Right ventricle myocardium superior (tissue), 1 donor: ENCODE measurements at regions not wholly inside any gene's neighbourhood (a gene's known extent, or its start where the extent isn't known, plus 50 kb on each side); places are given as distances from the start of the nearest gene placed in this dataset.
"Not testable (repeated sequence)": the region's sequence is repeated elsewhere in the genome, so short reads cannot be mapped to it uniquely, and the experiment has no call there.

Experiments
- ATAC-seq: fragments of 200-7000 bp; cut with Tn5 transposase; one replicate; pipeline ENCODE4 v1.9.1; 2020; ENCODE audit warnings: mild to moderate bottlenecking; ENCODE audit not compliant: poor library complexity
- DNase-seq: peaks from one replicate; pipeline ENCODE4 v3.0.0-alpha.2; 2020
- intact Hi-C: fragments of 100-400 bp; cut with DNase I; formaldehyde crosslinking; loops from one replicate; pipeline ENCODE4 v1.11.2; 2022
- donor health status: DM: no; HTN: yes; CAD: no; lungs with severe emphysema.

DNA sequence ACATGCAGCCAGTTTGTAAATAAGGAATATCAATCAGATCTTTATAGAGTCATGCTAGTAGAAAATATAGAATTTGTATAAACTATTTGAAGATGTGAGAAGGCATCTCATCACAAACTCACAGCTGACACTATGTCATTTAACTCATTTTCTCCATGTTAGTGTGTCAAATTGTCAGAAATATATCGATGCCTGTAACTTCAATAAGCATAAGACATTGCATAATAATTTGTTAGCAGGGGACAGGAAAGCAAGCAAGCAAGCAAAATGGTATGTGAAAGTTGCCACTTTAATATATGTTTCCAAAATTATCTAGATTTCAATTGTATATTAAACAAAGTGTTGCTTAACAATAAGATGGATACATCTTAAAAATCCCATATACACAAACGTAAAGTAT lies 571.0 kb downstream of the ARL4A start:
- ATAC-seq, result no peak
- intact Hi-C loops, result no loop called here
- DNase-seq, result no peak

DNA sequence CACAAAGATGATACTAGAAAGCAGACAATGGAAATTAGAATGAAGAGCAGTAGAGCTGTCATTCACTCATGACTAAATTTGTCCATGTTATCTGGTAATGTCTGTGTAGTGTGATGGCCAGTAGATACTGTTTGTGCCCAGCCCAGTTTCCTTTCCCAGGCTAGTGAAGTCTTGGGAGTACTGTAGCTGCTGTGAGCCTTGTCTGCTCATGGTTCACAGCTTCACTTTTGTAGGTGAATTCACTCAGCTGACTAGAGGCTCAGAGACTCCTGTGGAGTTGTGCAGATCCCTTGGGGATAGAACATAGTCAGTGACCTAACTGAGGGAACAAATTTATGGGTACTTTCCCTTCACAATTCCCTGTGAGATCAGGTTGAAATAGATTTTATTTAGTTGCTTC lies 572.5 kb downstream of the ARL4A start:
- intact Hi-C loops, result loop anchor here (5.0 kb wide), 1 partner anchor 578 kb away; no protein-coding TSS in a partner anchor
- no peak for DNase-seq

DNA sequence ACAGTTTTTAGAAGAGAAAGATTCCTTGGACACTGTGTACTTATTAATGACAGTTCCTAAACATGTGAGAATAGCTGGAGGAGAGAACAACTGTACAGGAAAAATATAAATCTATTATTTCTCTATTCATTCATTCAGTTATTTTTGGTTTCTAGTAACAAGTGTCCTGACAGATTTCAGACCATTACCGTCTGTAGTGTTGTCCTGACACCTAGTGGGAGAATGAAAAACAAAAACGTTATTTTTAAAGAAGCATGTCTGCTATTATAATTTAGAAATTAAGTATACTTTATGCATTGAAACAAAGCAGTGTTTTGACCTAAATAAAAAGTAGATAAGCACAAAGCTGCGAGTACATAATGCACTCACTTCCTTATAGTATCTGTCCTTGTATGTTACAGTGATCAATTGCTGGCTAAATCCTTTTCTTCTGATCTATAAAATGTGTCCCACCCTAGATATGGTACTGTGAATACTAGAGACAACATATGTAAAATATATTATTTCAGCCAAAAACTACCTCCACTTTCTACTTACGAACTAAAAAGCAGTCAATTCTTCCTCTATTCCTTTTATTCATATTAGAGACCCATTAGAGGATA lies 575.6 kb downstream of the ARL4A start:
- intact Hi-C loops, result loop anchor here (2.0 to 5.0 kb wide), 3 partner anchors 581 to 738 kb away; no protein-coding TSS in a partner anchor
- DNase-seq, result no peak
- ATAC-seq, result peak; percentile 68

More for the DNA sequence above, 572.5 kb downstream of the ARL4A start:
- no peak for ATAC-seq

DNA sequence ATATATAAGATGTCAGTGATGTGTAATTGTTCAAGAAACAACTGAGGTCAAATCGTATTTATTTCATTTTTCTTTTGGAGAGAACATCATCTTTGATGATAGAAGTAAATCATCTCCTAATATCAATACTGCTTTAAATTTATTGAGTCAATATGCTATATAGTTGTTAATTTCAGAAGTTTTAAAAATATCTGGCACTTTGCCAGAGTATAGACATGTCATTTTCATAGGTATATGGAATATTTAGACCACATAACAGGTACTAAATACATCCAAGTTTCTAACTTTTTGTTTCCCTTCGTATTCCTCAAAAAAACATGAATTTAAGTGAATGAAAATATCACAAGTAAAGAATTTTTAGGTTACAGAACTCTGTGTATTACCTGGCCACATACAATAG lies 577.8 kb downstream of the ARL4A start:
- no peak for ATAC-seq
- DNase-seq, result no peak
- intact Hi-C loops, result no loop called here

DNA sequence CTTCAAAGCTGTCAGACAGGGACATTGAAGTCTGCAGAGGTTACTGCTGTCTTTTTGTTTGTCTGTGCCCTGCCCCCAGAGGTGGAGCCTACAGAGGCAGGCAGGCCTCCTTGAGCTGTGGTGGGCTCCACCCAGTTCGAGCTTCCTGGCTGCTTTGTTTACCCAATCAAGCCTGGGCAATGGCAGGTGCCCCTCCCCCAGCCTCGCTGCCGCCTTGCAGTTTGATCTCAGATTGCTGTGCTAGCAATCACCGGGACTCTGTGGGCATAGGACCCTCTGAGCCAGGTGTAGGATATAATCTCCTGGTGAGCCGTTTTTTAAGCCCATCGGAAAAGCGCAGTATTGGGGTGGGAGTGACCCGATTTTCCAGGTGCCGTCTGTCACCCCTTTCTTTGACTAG lies 586.8 kb downstream of the ARL4A start:
- intact Hi-C loops, DNase-seq, ATAC-seq: not testable (repeated sequence)

DNA sequence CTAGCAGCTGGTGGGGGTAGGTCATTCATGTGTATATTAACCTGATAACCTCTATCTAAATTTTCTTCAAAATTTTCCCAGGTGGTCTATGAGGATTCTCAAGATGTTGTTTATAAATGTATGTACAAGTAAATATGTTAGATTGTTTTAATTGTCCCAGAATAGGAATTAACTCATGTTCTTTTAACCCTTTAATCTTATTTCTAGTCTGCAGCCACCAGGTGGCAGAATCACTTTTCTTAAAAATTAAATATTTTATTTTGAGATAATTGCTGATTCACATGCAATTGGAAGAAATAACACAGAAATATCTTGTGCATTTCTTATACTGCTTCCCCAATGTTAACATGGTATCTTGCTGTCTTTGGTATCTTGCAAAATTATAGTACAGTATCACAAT lies 589.5 kb downstream of the ARL4A start:
- ATAC-seq (no peak), DNase-seq (no peak)
- intact Hi-C loops, result no loop called here

DNA sequence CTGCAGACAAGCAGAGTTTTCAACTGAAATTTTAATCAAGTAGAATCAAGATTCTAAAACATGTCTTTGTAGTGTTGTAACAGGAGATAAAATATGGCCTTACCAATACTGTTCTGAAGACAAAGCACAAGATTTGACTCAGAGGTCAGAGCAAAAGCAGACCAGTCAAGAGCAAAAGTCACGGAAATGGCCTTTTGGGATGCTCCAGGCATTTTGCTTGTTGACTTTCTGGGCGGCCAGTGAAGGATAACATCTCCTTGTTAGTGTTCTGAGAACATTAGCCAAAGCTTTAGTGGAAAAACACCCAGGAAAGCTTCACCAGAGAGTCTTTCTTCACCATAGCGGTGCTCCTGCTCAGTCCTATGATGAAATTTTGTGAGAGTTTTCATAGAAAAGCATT lies 590.6 kb downstream of the ARL4A start:
- intact Hi-C loops, result no loop called here
- no peak for ATAC-seq
- DNase-seq, result no peak

DNA sequence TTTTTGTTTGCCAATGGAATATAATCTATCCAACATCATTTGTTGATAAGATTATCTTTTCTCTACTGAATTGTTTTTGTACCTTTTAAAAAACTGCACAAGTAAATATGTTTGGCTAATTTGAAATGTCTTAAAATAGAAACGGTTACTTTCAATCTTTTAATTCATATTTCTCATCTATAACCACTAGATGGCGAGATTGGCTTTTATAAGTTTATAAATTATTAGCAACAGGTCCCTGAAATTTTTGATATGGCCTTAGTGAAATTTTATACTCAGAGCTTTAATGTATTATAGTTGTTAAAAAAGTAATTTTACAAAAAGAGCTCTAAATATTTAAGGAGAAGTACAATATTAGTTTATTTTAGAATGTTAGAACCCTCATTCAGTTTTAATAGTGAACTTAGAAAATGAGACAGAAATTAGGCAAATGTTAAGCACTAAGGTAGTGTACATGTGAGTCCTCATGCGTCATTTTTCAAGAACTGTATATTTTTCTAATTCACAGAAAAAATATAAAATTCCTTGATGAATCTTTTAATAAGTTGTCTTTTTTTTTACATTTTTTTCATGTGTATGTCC lies 592.5 kb downstream of the ARL4A start:
- intact Hi-C loops, result loop anchor here (5.0 to 10.0 kb wide), 3 partner anchors 465 to 1412 kb away; no protein-coding TSS in a partner anchor
- no peak for ATAC-seq
- DNase-seq, result no peak

DNA sequence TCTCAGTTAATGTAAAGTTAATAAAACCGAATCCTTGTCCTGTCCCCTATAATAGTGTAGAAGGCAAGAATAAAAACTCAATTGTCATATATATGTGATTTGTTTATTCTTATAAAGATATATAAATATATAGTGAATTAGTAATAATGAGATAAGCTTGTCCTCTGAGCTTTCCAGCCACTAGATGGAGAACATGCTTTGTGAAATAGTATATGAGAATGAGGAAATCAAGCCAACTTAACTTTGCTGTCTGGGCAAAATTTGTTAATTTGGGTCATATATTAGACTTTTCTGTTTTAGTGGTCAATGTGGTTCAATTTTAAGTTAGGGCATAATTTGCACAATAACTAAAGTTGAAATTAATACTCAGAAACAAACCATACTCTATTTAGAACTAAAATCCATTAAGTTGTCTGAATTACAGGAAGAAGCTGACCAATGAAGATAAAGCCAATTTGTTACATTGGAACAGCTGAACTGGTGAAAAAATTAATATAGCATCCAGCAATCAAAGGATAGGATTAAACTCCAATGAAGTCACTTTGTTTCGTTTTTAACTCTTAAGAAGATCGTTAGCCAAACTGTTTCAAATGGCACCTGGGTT lies 595.0 kb downstream of the ARL4A start:
- no peak for DNase-seq
- no peak for ATAC-seq
- intact Hi-C loops, result loop anchor here (5.0 to 10.0 kb wide), 3 partner anchors 462 to 1410 kb away; no protein-coding TSS in a partner anchor

DNA sequence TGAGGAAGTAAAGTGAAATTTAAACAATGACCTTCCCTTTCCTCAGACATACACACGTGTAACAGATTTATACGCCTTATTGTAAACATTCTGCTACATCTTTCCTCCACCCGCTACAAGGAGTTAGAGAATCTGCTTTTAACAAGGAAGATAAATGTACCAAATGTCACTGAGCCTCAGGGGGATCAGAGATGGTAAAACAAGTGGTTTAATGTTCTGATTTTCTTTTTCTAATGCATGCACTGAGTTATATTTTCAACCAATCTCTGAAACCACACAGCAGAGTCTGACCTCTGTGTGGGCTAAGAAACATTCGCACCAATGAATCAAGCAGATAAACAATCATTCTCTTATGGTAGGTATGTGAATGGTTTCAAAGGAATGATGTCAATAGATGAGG lies 599.5 kb downstream of the ARL4A start:
- no peak for DNase-seq
- ATAC-seq, result no peak
- intact Hi-C loops, result loop anchor here (10.0 kb wide), 2 partner anchors 458 to 1178 kb away; no protein-coding TSS in a partner anchor

DNA sequence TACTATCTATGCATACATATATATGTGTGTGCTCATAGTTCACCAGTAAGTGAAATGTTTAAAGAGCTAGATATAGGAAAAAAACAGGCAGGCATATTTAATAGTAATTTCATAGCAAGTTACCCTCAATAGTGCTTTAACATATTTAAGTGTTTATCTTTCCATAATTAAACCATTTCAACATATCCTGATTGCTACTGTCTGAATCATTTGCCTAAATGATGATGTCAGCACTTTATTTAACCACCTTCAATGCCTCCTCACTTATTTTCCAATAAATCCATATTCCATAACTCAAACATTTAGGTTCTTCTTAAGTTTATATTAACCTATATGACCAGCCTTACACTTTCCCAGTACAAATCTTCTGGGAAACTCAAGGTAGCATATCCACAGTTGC lies 601.1 kb downstream of the ARL4A start:
- intact Hi-C loops, result loop anchor here (10.0 kb wide), 2 partner anchors 456 to 1176 kb away; no protein-coding TSS in a partner anchor
- ATAC-seq (no peak), DNase-seq (no peak)

DNA sequence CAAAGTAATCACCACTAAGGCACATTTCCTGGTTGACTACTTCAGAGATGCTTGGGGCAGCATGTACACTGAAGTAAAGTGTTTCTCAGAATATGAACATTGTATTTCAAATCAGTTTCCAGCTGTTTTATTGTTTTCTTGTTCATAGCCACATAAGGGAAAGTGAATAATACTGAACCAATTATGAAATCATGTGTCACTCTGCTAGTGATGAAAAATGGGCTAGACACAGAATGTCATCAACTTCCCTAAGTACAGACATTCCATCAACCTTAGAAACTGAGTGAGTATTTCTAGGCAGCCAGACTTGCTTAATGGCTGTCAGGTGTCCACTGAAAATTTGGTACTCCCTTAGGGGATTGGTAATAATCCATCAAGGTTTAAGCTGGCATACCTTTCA lies 603.5 kb downstream of the ARL4A start:
- ATAC-seq (no peak), DNase-seq (no peak)
- intact Hi-C loops, result no loop called here

DNA sequence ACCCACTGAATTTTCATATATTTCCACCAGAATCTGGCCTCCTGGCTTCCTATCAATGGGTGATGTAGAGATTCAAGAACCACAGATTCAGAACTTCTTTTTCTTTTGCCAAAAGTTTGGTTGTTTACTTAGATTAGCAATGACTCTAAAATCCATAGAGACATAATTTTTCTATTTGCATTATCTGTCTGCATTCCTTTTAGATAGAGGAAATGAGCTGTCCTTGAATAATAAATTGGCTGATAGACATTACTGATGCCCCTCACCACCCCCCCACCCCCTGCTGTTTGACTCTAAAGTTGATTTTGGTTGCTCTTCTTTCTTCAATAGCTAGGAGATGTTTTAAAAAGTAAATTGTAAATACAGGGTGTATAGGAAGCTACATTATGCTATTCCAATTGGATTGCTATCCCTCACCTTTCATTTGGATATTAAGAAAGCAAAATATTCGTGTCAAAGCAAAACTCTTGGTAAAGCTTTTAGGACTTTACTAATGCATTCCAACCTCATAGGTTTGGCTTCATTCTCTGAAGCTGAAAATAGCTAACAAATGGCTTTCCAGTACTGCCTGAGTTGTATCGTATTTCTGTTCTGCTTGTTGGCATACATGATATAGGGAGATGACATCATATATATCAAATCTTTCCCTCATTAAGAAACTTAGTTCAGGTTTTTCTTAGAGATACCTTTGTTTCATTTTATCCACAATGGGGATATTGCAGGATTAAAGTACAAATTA lies 606.0 kb downstream of the ARL4A start:
- intact Hi-C loops, result no loop called here
- DNase-seq (no peak), ATAC-seq (no peak)

DNA sequence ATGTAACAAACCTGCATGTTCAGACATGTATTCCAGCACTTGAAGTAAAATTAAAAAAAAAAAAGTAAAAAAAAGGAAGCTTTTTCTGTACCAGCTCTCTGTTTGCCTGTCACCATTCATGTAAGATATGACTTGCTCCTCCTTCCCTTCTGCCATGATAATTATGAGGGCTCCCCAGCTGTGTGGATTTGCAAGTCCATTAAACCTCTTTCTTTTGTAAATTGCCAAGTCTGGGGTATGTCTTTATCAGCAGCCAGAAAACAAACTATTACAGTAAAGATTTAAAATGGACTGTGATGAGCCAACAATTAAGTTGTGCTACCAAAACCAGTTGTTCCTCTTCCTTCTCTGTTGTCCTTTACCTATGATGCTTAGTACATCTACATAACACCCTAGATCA lies 619.6 kb downstream of the ARL4A start:
- DNase-seq (no peak), ATAC-seq (no peak)
- intact Hi-C loops, result no loop called here

DNA sequence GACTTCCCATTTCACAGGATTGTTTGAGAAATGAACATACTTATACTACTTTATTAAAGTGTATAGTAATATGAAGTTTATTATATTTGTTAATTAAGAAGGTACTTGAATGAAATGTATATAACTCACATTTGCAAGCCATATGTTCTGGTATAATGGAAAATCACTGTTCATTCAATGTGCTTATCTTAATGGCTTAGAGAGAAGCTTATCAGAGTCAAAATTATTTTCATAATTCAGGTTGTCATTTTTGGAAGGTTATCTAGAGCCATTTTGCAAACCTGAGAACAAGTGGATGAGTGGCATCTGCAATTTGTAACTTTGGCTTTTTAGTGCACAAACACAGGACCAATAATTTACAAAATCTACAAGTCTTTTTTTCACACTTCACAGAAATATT lies 621.0 kb downstream of the ARL4A start:
- DNase-seq, result no peak
- no peak for ATAC-seq
- intact Hi-C loops, result no loop called here

DNA sequence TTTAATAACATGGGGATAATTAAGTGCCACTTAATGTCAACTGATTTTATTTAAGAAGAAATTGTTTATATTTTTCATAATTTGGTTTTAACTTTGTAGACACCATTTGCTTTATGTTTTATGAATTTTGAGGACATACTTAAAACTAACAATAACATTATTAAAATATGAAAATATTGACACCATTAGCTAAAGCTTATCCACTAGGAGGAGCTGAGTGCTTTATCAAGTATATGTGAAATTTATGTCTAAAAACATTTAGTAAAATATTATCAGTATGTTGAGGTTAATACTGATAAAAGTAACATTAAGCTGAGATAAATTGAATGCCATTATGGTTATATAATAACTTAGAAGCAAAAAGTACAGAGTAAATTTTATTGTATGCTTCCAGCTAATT lies 622.1 kb downstream of the ARL4A start:
- no peak for ATAC-seq
- no peak for DNase-seq
- intact Hi-C loops, result no loop called here

DNA sequence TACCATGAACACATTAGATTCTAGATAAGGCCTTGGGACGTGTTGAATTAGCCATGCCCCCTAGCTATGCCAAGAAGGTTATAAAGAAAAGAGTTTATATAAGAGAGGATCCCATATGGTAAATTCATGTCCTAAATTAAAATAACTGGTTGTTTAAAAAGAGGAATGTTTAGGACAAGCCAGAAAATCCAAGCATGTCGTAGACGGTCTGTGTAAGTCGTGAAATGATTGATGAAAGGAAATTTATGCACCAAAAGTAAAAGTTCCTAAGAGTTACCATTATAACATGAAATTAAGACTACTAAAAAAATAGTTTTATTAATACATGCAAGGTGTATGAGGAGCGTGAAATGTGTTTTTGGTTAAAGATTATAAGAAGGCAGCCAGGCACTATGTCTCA lies 624.9 kb downstream of the ARL4A start:
- intact Hi-C loops, result no loop called here
- no peak for DNase-seq
- ATAC-seq, result no peak

DNA sequence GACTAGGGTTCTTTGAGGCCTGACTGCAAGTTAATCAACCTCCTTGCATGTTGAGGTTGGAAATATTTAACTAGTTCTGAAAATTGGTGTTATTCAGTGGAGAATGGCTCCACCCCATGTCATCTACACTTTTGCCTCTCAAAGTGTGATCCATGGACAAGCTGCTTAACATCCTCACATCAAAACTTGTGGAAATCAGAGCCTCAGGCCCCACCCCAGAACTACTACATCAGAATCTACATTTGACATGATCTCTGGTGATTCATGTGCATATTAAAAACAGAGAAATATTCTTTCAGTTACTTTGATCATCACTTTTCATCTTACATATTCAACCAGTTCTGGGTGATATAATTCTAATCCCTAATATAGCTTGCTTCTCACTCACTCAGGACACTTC lies 632.9 kb downstream of the ARL4A start:
- DNase-seq (no peak), ATAC-seq (no peak)
- intact Hi-C loops, result no loop called here

DNA sequence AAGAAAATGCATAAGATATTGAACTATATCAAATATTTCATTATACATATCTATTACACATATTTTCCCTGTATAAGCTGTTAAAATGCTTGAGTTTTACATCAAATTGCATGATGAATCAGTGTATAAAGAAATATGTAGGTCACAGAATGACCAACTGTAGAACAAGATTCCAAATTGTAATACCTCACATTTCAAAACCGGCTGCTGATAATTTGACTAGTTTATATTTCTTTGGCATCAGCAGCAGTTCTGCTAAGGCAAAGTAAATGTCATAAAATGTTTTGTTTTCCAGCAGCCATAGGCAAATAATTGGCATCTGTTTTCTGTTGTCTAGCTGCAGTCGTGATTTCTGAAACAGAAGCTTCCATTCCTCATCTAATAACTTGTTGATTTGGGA lies 633.9 kb downstream of the ARL4A start:
- intact Hi-C loops, result no loop called here
- no peak for ATAC-seq
- no peak for DNase-seq

DNA sequence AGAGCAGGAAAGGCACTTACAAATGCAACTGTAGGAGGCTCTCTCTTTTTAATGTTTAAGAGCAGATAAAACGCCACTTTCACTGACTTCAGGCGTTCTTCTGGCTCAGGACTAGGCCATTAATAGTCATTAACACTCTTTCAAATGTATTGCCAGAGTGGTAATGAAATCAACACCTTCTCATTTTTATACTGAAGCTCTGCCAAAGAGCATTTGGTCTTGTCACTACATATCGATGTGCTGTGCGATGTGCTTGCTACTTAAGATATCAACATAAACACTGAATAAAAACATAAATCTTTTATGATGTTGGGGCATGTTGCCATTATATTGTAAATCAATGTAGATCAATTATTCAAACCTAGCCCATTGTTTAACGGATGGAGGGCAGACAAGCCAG lies 634.7 kb downstream of the ARL4A start:
- DNase-seq, result no peak
- no peak for ATAC-seq
- intact Hi-C loops, result no loop called here
